Parathyroid adenoma (tissue), 2 donors: ENCODE measurements at regions not wholly inside any gene's neighbourhood (a gene's known extent, or its start where the extent isn't known, plus 50 kb on each side); places are given as distances from the start of the nearest gene placed in this dataset.

Source experiments
- H2AFZ ChIP-seq: fragments of 300-600 bp; sonication (generic); one replicate; pipeline ENCODE4 v1.7.0; 2017; ENCODE audit warnings: antibody characterized with exemption, mild to moderate bottlenecking
- H3K27ac ChIP-seq: fragments of 300-600 bp; sonication (generic); one replicate; pipeline ENCODE4 v1.7.0; 2017
- H3K27me3 ChIP-seq: fragments of 300-600 bp; sonication (generic); one replicate; pipeline ENCODE4 v1.7.0; 2017; ENCODE audit warnings: low read length; ENCODE audit not compliant: control insufficient read depth, insufficient read depth
- H3K36me3 ChIP-seq: fragments of 300-600 bp; sonication (generic); one replicate; pipeline ENCODE4 v1.7.0; 2017; ENCODE audit warnings: low read length; ENCODE audit not compliant: control insufficient read depth, insufficient read depth
- H3K4me1 ChIP-seq: fragments of 300-600 bp; sonication (generic); one replicate; pipeline ENCODE4 v1.7.0; 2017; ENCODE audit warnings: control low read depth
- H3K4me2 ChIP-seq: fragments of 300-600 bp; sonication (generic); one replicate; pipeline ENCODE4 v1.7.0; 2017; ENCODE audit warnings: low read length
- H3K4me3 ChIP-seq: fragments of 300-600 bp; sonication (generic); one replicate; pipeline ENCODE4 v1.7.0; 2017; ENCODE audit warnings: low read depth, low read length
- H3K79me2 ChIP-seq: fragments of 300-600 bp; sonication (generic); one replicate; pipeline ENCODE4 v1.7.0; 2017; ENCODE audit warnings: control low read depth
- H3K9ac ChIP-seq: fragments of 300-600 bp; sonication (generic); one replicate; pipeline ENCODE4 v1.7.0; 2017; ENCODE audit warnings: mild to moderate bottlenecking
- H3K9me3 ChIP-seq: fragments of 300-600 bp; sonication (generic); one replicate; pipeline ENCODE4 v1.7.0; 2017; ENCODE audit warnings: low read length; ENCODE audit not compliant: control insufficient read depth
- CTCF ChIP-seq: fragments of 300-600 bp; sonication (generic); IDR thresholded peaks from one replicate; pipeline ENCODE4 v1.7.0; 2017; ENCODE audit warnings: antibody characterized with exemption, mild to moderate bottlenecking
- donor health status: primary hyperparathyroidism.

- Histone ChIP-seq H3K27ac (no peak overlapping the region), H3K36me3 (no peaks in the 10 kb centered on the region), H3K4me3 (no peak overlapping the region), H3K4me1 (no peaks in the 10 kb centered on the region), H3K9me3 (no peaks in the 10 kb centered on the region), H3K4me2 (no peak overlapping the region), H2AFZ (no peak overlapping the region), H3K27me3 (no peaks in the 10 kb centered on the region), H3K9ac (no peak overlapping the region), H3K79me2 (no peaks in the 10 kb centered on the region)
- TF ChIP-seq CTCF = no peak
Observed at GRCh38 chr5:2036885-2037284, 154.2 kb upstream of the IRX4 start.

- Histone ChIP-seq H3K9me3 (no peaks in the 10 kb centered on the region), H3K4me2 (no peak overlapping the region), H3K27me3 (no peaks in the 10 kb centered on the region), H2AFZ (no peak overlapping the region), H3K9ac (no peak overlapping the region), H3K27ac (no peak overlapping the region), H3K79me2 (no peaks in the 10 kb centered on the region), H3K4me1 (no peaks in the 10 kb centered on the region), H3K4me3 (no peak overlapping the region), H3K36me3 (no peaks in the 10 kb centered on the region)
- TF ChIP-seq CTCF = no peak
Observed at GRCh38 chr5:2032432-2032831, 149.7 kb upstream of the IRX4 start.

GRCh38 chr5:2031581-2031980 is 148.9 kb upstream of the IRX4 start:
- no peak overlapping the region for H3K27ac ChIP-seq
- H3K27me3 ChIP-seq = no peaks in the 10 kb centered on the region
- no peak for TF ChIP-seq CTCF
- no peaks in the 10 kb centered on the region for H3K36me3 ChIP-seq
- H3K4me2 ChIP-seq = no peak overlapping the region
- no peaks in the 10 kb centered on the region for H3K79me2 ChIP-seq
- no peak overlapping the region for H2AFZ ChIP-seq
- no peak overlapping the region for H3K9ac ChIP-seq
- no peaks in the 10 kb centered on the region for H3K4me1 ChIP-seq
- no peaks in the 10 kb centered on the region for H3K9me3 ChIP-seq
- no peak overlapping the region for H3K4me3 ChIP-seq

- Histone ChIP-seq H3K4me2 (no peak overlapping the region), H3K4me3 (no peak overlapping the region), H2AFZ (no peak overlapping the region), H3K9ac (no peak overlapping the region), H3K27ac (no peak overlapping the region), H3K36me3 (no peaks in the 10 kb centered on the region), H3K4me1 (no peaks in the 10 kb centered on the region), H3K27me3 (no peaks in the 10 kb centered on the region), H3K79me2 (no peaks in the 10 kb centered on the region), H3K9me3 (no peaks in the 10 kb centered on the region)
- no peak for TF ChIP-seq CTCF
Observed at GRCh38 chr5:2030131-2030530, 147.4 kb upstream of the IRX4 start.

- Histone ChIP-seq H3K9ac (no peak overlapping the region), H3K79me2 (no peaks in the 10 kb centered on the region), H3K36me3 (no peaks in the 10 kb centered on the region), H3K27ac (no peak overlapping the region), H3K4me1 (no peaks in the 10 kb centered on the region), H3K27me3 (no peaks in the 10 kb centered on the region), H2AFZ (no peak overlapping the region), H3K4me3 (no peak overlapping the region), H3K4me2 (no peak overlapping the region), H3K9me3 (no peaks in the 10 kb centered on the region)
- no peak for TF ChIP-seq CTCF
Observed at GRCh38 chr5:2029206-2029605, 146.5 kb upstream of the IRX4 start.
